ENCODE measurements at regions not wholly inside any gene's neighbourhood (a gene's known extent, or its start where the extent isn't known, plus 50 kb on each side); places are given as distances from the start of the nearest gene placed in this dataset.

GRCh38 chr11:15829312-15829711, 527.0 kb downstream of the SOX6 start:
- DNase-seq (ENCODE audit: low read depth, low spot score) = no peak
- Histone ChIP-seq H3K27ac (no peak overlapping the region), H3K9me3 (ENCODE audit: low read depth, low read length) (no peaks in the 10 kb centered on the region), H3K36me3 (ENCODE audit: insufficient read depth, low read length) (no peaks in the 10 kb centered on the region), H3K9ac (ENCODE audit: insufficient read length) (no peak overlapping the region), H3K4me3 (no peak overlapping the region)
- TF ChIP-seq FOXP2 (optimal IDR thresholded peaks at IDR 0.05; ENCODE audit: control extremely low read depth, extremely low read length, insufficient read depth) (no peak), EZH2 (IDR thresholded peaks at IDR 0.05) (no peak), POLR2AphosphoS5 (IDR thresholded peaks at IDR 0.05; ENCODE audit: borderline replicate concordance, low read depth, low read length) (no peak)

- Histone ChIP-seq H3K9me3 (ENCODE audit: low read depth, low read length) (no peaks in the 10 kb centered on the region), H3K36me3 (ENCODE audit: insufficient read depth, low read length) (no peaks in the 10 kb centered on the region), H3K9ac (ENCODE audit: insufficient read length) (no peak overlapping the region), H3K27ac (no peak overlapping the region), H3K4me3 (no peak overlapping the region)
- no peak for TF ChIP-seq POLR2AphosphoS5 (IDR thresholded peaks at IDR 0.05; ENCODE audit: borderline replicate concordance, low read depth, low read length)
- TF ChIP-seq FOXP2 (optimal IDR thresholded peaks at IDR 0.05; ENCODE audit: control extremely low read depth, extremely low read length, insufficient read depth) = no peak
- TF ChIP-seq EZH2 (IDR thresholded peaks at IDR 0.05) = no peak
- no peak for DNase-seq (ENCODE audit: low read depth, low spot score)
These were observed 525.5 kb downstream of the SOX6 start for GRCh38 chr11:15830741-15831428.

GRCh38 chr11:15835788-15836411, 520.4 kb downstream of the SOX6 start:
- TF ChIP-seq POLR2AphosphoS5 (IDR thresholded peaks at IDR 0.05; ENCODE audit: borderline replicate concordance, low read depth, low read length) (no peak), EZH2 (IDR thresholded peaks at IDR 0.05) (no peak), FOXP2 (optimal IDR thresholded peaks at IDR 0.05; ENCODE audit: control extremely low read depth, extremely low read length, insufficient read depth) (no peak)
- no peak overlapping the region for H3K4me3 ChIP-seq
- H3K27ac ChIP-seq = no peak overlapping the region
- no peaks in the 10 kb centered on the region for H3K36me3 ChIP-seq (ENCODE audit: insufficient read depth, low read length)
- no peaks in the 10 kb centered on the region for H3K9me3 ChIP-seq (ENCODE audit: low read depth, low read length)
- H3K9ac ChIP-seq (ENCODE audit: insufficient read length) = no peak overlapping the region
- DNase-seq (ENCODE audit: low read depth, low spot score) = no peak

- H3K27ac ChIP-seq = no peak overlapping the region
- no peaks in the 10 kb centered on the region for H3K36me3 ChIP-seq (ENCODE audit: insufficient read depth, low read length)
- TF ChIP-seq POLR2AphosphoS5 (IDR thresholded peaks at IDR 0.05; ENCODE audit: borderline replicate concordance, low read depth, low read length) = no peak
- TF ChIP-seq FOXP2 (optimal IDR thresholded peaks at IDR 0.05; ENCODE audit: control extremely low read depth, extremely low read length, insufficient read depth) = no peak
- TF ChIP-seq EZH2 (IDR thresholded peaks at IDR 0.05) = no peak
- no peak for DNase-seq (ENCODE audit: low read depth, low spot score)
- no peak overlapping the region for H3K9ac ChIP-seq (ENCODE audit: insufficient read length)
- no peak overlapping the region for H3K4me3 ChIP-seq
- H3K9me3 ChIP-seq (ENCODE audit: low read depth, low read length) = no peaks in the 10 kb centered on the region
These were observed 519.6 kb downstream of the SOX6 start for GRCh38 chr11:15836795-15837194.

GRCh38 chr11:15837901-15838489, 518.4 kb downstream of the SOX6 start:
- DNase-seq (ENCODE audit: low read depth, low spot score) = no peak
- H3K36me3 ChIP-seq (ENCODE audit: insufficient read depth, low read length) = no peaks in the 10 kb centered on the region
- TF ChIP-seq FOXP2 (optimal IDR thresholded peaks at IDR 0.05; ENCODE audit: control extremely low read depth, extremely low read length, insufficient read depth) = no peak
- TF ChIP-seq POLR2AphosphoS5 (IDR thresholded peaks at IDR 0.05; ENCODE audit: borderline replicate concordance, low read depth, low read length) = no peak
- TF ChIP-seq EZH2 (IDR thresholded peaks at IDR 0.05) = no peak
- no peak overlapping the region for H3K4me3 ChIP-seq
- no peak overlapping the region for H3K9ac ChIP-seq (ENCODE audit: insufficient read length)
- H3K27ac ChIP-seq = no peak overlapping the region
- H3K9me3 ChIP-seq (ENCODE audit: low read depth, low read length) = no peaks in the 10 kb centered on the region

- no peak for TF ChIP-seq FOXP2 (optimal IDR thresholded peaks at IDR 0.05; ENCODE audit: control extremely low read depth, extremely low read length, insufficient read depth)
- TF ChIP-seq EZH2 (IDR thresholded peaks at IDR 0.05) = no peak
- no peak for TF ChIP-seq POLR2AphosphoS5 (IDR thresholded peaks at IDR 0.05; ENCODE audit: borderline replicate concordance, low read depth, low read length)
- H3K36me3 ChIP-seq (ENCODE audit: insufficient read depth, low read length) = no peaks in the 10 kb centered on the region
- H3K4me3 ChIP-seq = no peak overlapping the region
- H3K9me3 ChIP-seq (ENCODE audit: low read depth, low read length) = no peaks in the 10 kb centered on the region
- no peak overlapping the region for H3K27ac ChIP-seq
- H3K9ac ChIP-seq (ENCODE audit: insufficient read length) = no peak overlapping the region
- DNase-seq (ENCODE audit: low read depth, low spot score) = no peak
These were observed 517.3 kb downstream of the SOX6 start for GRCh38 chr11:15839061-15839460.

GRCh38 chr11:15840966-15841365, 515.4 kb downstream of the SOX6 start:
- TF ChIP-seq FOXP2 (optimal IDR thresholded peaks at IDR 0.05; ENCODE audit: control extremely low read depth, extremely low read length, insufficient read depth) (no peak), EZH2 (IDR thresholded peaks at IDR 0.05) (no peak), POLR2AphosphoS5 (IDR thresholded peaks at IDR 0.05; ENCODE audit: borderline replicate concordance, low read depth, low read length) (no peak)
- H3K27ac ChIP-seq = no peak overlapping the region
- DNase-seq (ENCODE audit: low read depth, low spot score) = no peak

GRCh38 chr11:15841931-15842740, 514.2 kb downstream of the SOX6 start:
- Histone ChIP-seq H3K9ac (ENCODE audit: insufficient read length) (peak overlapping the region; percentile 24), H3K27ac (peak overlapping the region; percentile 96), H3K36me3 (ENCODE audit: insufficient read depth, low read length) (no peaks in the 10 kb centered on the region), H3K9me3 (ENCODE audit: low read depth, low read length) (no peaks in the 10 kb centered on the region), H3K4me3 (peak overlapping the region; percentile 32)
- no peak for DNase-seq (ENCODE audit: low read depth, low spot score)
- TF ChIP-seq FOXP2 (optimal IDR thresholded peaks at IDR 0.05; ENCODE audit: control extremely low read depth, extremely low read length, insufficient read depth) = no peak
- TF ChIP-seq POLR2AphosphoS5 (IDR thresholded peaks at IDR 0.05; ENCODE audit: borderline replicate concordance, low read depth, low read length) = no peak
- no peak for TF ChIP-seq EZH2 (IDR thresholded peaks at IDR 0.05)

More at GRCh38 chr11:15840966-15841365, 515.4 kb downstream of the SOX6 start:
- Histone ChIP-seq H3K9ac (ENCODE audit: insufficient read length) (no peak overlapping the region), H3K9me3 (ENCODE audit: low read depth, low read length) (no peaks in the 10 kb centered on the region), H3K4me3 (no peak overlapping the region), H3K36me3 (ENCODE audit: insufficient read depth, low read length) (no peaks in the 10 kb centered on the region)

Measured in SK-N-MC (cell line).